ENCODE measurements at regions not wholly inside any gene's neighbourhood (a gene's known extent, or its start where the extent isn't known, plus 50 kb on each side); places are given as distances from the start of the nearest gene placed in this dataset.

DNA sequence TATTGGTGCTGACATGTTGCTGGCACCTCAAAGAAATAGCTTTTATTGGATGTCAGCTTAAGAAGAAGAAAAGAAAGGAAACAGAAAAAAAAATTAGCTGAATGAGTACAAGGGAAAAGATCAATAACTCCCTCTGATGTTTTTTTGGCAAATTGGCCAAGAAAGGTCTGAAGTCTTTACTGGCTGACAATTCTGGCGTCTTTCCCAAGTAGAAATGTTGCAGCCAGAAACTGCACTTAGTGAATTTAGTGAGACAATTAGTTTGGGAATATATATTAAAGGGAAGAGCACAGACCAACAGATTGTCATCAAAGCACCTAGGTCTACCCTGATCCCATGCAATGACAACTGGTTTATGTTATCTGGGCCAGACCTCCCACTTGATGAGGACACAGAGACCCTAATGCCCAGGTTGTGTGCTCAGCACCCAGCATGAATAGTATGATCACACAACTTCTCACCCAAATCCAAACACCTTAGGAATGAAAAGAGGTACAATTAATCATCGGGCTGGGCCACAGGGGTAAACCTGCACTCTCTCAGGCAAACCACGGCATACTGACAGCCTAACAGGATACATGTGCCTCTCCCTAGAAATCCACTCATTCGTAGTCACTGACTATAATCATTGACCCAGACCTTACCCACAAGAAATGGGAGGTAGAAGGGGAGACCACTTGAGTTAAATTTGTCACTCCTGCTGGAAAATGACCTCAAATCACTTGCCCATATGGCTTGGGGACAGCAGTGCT lies 612.3 kb upstream of the ARID1B start:
- dilution Hi-C loops (cut with HindIII; ENCODE audit: low sequenced_read_pairs, unreplicated experiment) = no loop called here
- H3K36me3 ChIP-seq (ENCODE audit: control insufficient read depth, insufficient read depth, low read length) = no peaks in the 10 kb centered on the region
- in situ Hi-C loops (cut with MboI; ENCODE audit: low sequenced_read_pairs) = no loop called here
- no peaks in the 10 kb centered on the region for H3K27me3 ChIP-seq (ENCODE audit: control insufficient read depth, insufficient read depth, low read length)
- no peak overlapping the region for H3K56ac ChIP-seq (ENCODE audit: extremely low read depth, insufficient read depth, low read length)
- H2BK5ac ChIP-seq (ENCODE audit: low read depth, low read length, poor library complexity, severe bottlenecking) = no peak overlapping the region
- H3K79me1 ChIP-seq (ENCODE audit: low read depth in 1 of 2, low read length in 2 of 2) = no peaks in the 10 kb centered on the region
- no peak overlapping the region for H3K4ac ChIP-seq (ENCODE audit: low read depth, low read length)
- DNase-seq (no peak), ATAC-seq (ENCODE audit: low read depth) (no peak)
- no peak overlapping the region for H2BK15ac ChIP-seq (ENCODE audit: low read depth, low read length)
- no peaks in the 10 kb centered on the region for H3K9me3 ChIP-seq (ENCODE audit: control insufficient read depth, insufficient read depth, low read length)
- no peak for TF ChIP-seq MAFK (IDR thresholded peaks at IDR 0.05; ENCODE audit: low read depth, low read length)
- no peak overlapping the region for H2AFZ ChIP-seq (replicated peaks; ENCODE audit: low read length, poor library complexity)
- H4K5ac ChIP-seq (ENCODE audit: low read depth, low read length) = no peak overlapping the region
- H4K91ac ChIP-seq (ENCODE audit: insufficient read depth, low read depth, low read length) = no peak overlapping the region
- no peak overlapping the region for H3K4me3 ChIP-seq (ENCODE audit: insufficient read depth, low read depth, low read length)
- ChIA-PET CTCF (no interaction called here), POLR2A (ENCODE audit: unreplicated experiment) (no interaction called here)
- intact Hi-C loops (cut with micrococcal nuclease) = no loop called here
- no peak overlapping the region for H3K9ac ChIP-seq (ENCODE audit: low read depth, low read length)
- H2BK120ac ChIP-seq (ENCODE audit: low read depth, low read length) = no peak overlapping the region
- no peak overlapping the region for H2AK5ac ChIP-seq (ENCODE audit: low read depth, low read length)
- no peak overlapping the region for H3K14ac ChIP-seq (replicated peaks; ENCODE audit: low read depth, low read length)
- no CpG with 5 or more reads among the region's 4 CpGs for WGBS, 2 experiments (ENCODE audit: extremely low coverage in 2 of 2, insufficient read length in 1 of 2)
- H3K23ac ChIP-seq (ENCODE audit: low read depth, low read length) = no peak overlapping the region
- H3K4me1 ChIP-seq (ENCODE audit: control insufficient read depth, insufficient read depth, low read length) = peaks cover 3% of the 10 kb centered on the region
- H3K4me2 ChIP-seq (ENCODE audit: low read depth, low read length) = no peak overlapping the region
- H4K20me1 ChIP-seq (ENCODE audit: insufficient read depth, low read length) = no peaks in the 10 kb centered on the region
- H3K9me1 ChIP-seq (ENCODE audit: insufficient read depth, low read length) = peaks cover 5% of the 10 kb centered on the region; the same call in 1 of the 2 replicates
- H3K18ac ChIP-seq (ENCODE audit: low read depth, low read length) = no peak overlapping the region
- H4K8ac ChIP-seq (ENCODE audit: low read depth in 2 of 2, low read length in 2 of 2) = no peak overlapping the region
- BruUV-seq (replicated peaks) = no TSS peak
- no peak overlapping the region for H2BK20ac ChIP-seq (ENCODE audit: low read depth, low read length)
- no peak overlapping the region for H3K27ac ChIP-seq (ENCODE audit: insufficient read depth, low read length)
- no peak overlapping the region for H2AK9ac ChIP-seq (replicated peaks; ENCODE audit: low read depth, low read length, poor library complexity)
